Breast epithelium (tissue), 3 donors: ENCODE measurements at regions not wholly inside any gene's neighbourhood (a gene's known extent, or its start where the extent isn't known, plus 50 kb on each side); places are given as distances from the start of the nearest gene placed in this dataset.

Experiments used
- CTCF ChIP-seq, 3 donors: fragments of 450-650 bp; IDR thresholded peaks; one replicate each; pipeline ENCODE4 v1.5.1; 2016 to 2017; ENCODE audit warnings: antibody characterized with exemption in 3 of 3, mild to moderate bottlenecking in 3 of 3, moderate library complexity in 3 of 3
- POLR2A ChIP-seq: fragments of 450-650 bp; IDR thresholded peaks from one replicate; pipeline ENCODE4 v1.6.1; 2016; ENCODE audit warnings: antibody characterized with exemption, mild to moderate bottlenecking, moderate library complexity
- POLR2AphosphoS5 ChIP-seq, 3 donors: sonication (generic); formaldehyde crosslinking; IDR thresholded peaks; one replicate each; pipeline ENCODE4 v1.6.1; 2017; ENCODE audit warnings: antibody characterized with exemption in 3 of 3

DNA sequence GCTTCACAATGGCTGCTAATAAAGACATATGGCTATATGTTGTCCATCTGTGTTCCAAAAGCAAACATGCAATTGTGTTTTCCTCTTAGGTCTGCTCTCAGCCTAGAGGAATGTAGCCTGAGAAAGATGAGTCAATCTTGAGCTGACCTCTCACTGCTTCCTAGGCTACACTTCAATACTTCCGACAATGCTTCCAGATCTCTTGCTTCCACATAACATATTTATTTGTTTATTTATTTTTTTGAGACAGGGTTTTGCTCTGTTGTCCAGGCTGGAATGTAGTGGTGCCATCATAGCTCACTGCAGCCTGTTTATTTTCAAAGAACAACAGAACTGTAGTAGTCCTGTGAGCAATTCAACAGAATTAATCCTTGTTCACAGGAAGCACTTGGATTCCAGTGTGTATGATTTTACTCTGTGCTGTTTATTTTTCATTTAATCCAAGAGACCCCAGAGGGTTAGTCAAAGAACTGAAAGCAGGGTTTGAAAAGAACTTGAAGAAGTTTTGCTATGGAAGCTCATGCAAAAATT is 437.9 kb downstream of the TXNL1 start:
- TF ChIP-seq CTCF (IDR thresholded peaks at IDR 0.05) (no peak), POLR2A (no peak), POLR2AphosphoS5 (IDR thresholded peaks at IDR 0.05) (no peak)
